ENCODE measurements at regions not wholly inside any gene's neighbourhood (a gene's known extent, or its start where the extent isn't known, plus 50 kb on each side); places are given as distances from the start of the nearest gene placed in this dataset.
A peak's percentile ranks its signal among the peaks of the same experiment; 100 is the strongest.
"Not testable (repeated sequence)": the region's sequence is repeated elsewhere in the genome, so short reads cannot be mapped to it uniquely, and the experiment has no call there.

GRCh38 chr12:131399000-131399399 lies 311.9 kb upstream of the SFSWAP start:
- DNase-seq, result no peak

DNA sequence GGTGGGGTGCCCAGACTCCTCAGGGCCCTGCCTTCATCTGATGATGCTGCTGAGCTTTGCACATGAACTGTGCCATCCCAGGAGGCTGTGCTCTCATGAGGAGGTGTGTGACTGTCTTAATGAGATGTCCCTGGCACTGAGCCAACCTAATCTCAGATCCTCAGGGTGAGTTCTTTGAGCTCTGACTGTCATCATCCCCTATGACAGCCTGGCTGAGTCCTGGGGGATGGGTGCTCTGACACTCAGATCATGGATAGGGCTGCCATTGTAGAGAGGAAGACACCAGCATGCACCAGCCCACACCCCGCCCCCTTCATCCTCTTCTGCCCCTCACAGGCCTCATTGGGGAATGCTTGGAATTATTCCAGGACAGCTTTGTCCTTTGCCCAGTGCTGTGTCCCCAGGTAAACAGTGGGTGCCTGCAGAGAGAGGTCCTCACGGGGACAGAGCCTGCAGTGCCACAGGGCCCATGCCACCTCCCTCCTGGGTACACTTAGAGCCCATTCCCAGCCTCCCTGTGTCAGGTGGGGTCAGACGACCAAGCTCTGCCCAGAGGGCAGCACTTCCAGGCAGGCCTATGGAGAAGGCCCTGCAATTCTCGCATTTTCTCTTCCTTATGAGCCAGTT lies 310.1 kb upstream of the SFSWAP start:
- DNase-seq, result not testable (repeated sequence)

DNA sequence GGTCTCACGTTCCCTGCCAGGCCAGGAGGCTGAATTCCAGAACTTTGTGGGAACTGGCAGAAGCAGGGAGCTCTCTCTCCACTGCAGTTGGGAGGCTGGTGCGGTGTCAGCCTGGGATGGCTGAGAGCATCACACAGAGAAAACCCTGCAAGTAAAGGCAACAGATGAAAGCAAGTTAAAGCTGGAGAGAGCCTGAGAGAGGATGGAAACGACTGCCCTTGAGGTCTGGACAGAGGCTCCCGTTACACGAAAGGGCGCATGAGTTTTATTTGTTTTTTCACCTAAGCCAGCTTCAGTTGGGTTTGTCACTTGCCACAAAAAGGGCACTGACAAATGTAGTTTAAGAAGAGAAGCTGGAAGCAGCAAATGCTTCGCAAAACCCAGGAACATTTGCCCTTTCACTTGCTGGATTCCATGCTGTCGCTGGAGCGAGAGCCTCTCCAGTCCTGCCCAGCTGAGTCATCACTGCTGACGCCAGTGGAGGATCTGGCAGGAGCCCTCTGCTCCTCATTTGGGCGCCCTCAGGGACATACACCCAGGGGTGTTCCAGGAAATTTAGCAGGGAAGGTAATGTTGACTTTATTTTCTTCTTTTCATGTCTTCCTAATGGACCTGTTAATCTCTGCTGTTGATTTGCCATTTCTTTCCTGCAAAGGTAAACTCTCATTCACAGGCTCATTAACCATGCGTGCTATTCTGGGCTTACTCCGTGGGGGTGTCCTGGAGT lies 308.8 kb upstream of the SFSWAP start:
- not testable (repeated sequence) for DNase-seq

DNA sequence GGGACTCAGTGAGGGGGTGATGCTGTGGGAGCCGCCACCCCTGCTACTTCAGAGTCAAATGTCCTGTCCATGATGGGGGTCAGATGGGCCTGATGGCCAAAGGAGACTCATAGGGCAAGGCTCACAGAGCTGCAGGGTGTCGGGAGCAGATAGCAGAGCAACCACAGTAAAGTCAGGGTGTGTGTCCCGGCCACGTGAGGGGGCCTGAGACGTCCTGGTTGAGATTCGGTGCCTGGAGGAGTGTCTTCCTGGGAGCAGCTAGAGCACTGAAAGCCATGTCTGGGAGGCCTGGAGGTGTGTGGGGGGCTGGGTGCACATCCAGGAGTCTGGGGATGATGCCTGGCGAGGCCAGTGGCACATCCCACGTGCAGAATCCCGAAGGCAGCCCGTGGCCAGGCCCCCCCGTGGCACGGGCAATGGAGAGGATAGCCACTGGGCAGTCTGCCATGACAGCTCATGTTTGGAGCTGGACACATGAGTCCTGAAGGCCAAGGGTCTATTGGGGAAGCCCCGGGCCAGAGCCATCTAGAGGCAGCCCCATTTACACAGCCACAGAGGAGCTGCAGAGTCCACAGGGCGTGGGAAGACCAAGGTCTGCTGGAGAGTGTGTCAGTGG lies 308.0 kb upstream of the SFSWAP start:
- DNase-seq, result no peak

- no peak for DNase-seq
These were observed 307.2 kb upstream of the SFSWAP start for GRCh38 chr12:131403676-131404075.

GRCh38 chr12:131404705-131405104 lies 306.2 kb upstream of the SFSWAP start:
- DNase-seq, result no peak

DNA sequence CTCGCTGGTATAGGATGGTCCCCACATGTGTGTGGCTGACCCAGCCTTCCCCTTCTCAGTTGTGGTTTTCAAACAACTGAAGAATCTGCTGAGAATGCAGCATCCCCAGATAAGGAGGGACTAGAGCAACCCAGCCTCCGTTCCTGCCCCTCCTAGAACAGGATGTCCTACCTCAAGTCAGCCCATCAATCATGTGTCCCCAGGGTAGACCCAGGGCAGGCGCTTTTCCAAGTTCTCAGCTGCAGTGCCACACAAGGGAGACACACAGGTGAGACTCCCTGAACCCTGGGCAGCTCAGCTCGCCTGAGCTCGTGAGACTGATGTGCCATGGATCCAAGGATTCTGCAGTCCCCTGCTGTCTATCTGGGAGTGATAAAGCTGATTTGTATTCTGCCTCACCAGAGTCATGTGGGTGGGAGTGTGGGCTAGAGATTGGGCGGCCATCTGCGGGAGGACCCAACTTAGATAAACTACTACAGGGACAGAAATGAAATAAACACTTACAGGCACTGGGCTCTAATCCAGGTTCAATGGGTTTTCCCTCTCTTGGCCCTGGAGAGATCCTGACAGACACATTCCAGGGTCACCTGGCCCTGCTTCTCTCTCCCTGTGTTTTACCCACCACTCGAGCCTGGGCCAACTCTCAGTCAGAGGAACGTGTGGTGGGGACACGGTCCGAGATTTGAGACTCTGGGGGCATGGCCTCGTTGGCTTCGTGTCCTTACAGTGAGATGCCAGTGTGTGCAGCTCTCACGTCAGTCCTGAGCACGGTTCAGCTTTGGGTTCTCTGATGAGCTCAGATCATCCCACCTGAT lies 303.5 kb upstream of the SFSWAP start:
- no peak for DNase-seq

- no peak for DNase-seq
These were observed 302.9 kb upstream of the SFSWAP start for GRCh38 chr12:131408036-131408365.

GRCh38 chr12:131408484-131408883 lies 302.4 kb upstream of the SFSWAP start:
- DNase-seq, result no peak

DNA sequence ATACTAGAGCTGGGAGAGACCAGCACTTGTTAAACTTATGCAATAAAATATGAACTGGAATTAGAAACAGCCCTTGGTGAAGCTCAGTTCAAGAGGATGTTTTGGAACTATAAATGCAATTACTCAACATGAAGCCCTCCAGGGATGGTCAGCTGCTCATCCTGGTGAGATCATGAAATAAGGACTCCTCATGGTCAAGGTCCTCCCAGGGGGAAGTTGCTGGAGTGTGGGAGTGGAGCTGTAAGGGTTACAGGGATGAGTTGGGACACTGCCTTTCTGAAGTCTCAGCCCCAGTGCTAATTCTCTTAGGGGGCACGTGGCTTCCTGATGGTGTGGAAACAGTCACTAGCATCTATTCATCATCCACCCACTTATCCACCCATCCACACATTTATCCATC lies 301.7 kb upstream of the SFSWAP start:
- no peak for DNase-seq

DNA sequence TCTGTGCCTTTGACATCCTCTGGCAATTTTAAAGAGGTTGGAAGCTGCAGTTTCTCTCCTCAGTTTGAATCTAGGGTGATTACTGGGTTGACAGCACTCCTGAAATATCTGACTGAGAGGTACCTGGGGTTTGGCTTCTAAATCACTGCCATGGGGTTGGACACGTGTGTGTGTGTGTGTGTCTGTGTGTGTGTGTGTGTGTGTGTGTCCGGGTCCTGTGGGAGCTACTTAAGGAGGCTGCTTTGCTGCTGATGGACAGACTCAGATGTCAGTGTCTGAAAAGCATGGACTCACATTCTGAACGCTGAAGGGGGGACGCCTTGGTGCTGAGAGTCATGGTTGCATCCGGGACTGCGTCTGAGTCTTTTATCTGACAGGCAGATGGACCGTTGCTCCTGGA lies 299.1 kb upstream of the SFSWAP start:
- DNase-seq, result not testable (repeated sequence)

- DNase-seq, result no peak
These were observed 297.9 kb upstream of the SFSWAP start for GRCh38 chr12:131413006-131413405.

GRCh38 chr12:131413471-131413870 lies 297.4 kb upstream of the SFSWAP start:
- no peak for DNase-seq

DNA sequence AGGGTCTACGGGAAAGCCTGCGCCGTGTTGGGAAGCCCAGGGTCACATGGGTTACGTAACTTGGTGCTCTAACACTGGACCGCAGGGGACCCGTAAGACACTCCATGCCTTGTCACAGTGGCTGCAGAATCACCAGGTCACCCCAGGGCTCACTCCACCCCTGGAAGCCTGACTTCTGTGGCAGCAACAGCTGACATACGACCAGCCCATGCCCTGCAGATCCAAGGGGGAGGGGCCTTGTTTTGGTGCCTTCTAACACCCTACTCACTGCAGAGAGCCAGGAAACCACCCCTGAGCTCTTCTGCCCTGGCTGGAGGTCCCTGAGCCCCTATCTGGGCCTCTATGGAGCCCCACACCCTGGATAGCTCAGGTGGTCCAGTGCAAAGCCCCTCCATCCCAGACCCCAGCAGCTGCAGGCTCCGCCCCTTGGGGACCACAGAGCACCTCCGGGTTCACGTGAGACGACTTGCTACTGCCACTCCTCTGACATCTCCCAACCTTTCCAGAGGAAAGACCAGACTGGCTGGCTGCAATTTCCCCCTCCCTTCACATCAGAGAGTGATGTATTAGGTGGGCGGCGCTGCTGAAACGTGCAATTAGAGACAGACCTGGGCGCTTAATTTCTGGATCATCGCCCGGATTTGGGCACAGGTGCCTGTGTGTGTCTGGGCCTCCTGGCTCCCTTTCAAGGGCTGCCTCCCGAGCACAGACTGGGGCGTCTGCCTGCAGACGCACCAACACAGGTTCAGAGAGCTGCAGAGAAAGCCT lies 296.6 kb upstream of the SFSWAP start:
- not testable (repeated sequence) for DNase-seq

- DNase-seq, result peak in 1 of 2 experiments; percentile 34
These were observed 295.1 kb upstream of the SFSWAP start for GRCh38 chr12:131415781-131416180.

DNA sequence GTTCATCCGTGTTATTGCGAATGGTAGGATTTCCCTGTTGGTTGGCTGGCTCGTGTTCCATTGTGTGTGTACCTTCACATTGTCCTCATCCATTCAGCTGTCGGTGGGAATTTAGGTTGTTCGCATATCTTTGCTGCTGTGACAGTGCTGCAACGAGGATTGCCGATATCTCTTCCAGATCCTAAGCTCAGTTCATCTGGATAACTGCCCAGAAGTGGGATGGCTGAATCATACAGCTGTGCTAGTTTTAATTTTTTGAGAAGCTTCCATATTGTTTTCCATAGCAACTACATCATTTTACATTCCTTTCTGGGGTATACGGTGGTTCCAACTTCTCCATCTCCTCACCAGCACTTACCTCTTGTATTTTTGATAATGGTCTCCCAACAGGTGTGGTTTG lies 292.8 kb upstream of the SFSWAP start:
- peak in 1 of 2 experiments; percentile 24 for DNase-seq

DNA sequence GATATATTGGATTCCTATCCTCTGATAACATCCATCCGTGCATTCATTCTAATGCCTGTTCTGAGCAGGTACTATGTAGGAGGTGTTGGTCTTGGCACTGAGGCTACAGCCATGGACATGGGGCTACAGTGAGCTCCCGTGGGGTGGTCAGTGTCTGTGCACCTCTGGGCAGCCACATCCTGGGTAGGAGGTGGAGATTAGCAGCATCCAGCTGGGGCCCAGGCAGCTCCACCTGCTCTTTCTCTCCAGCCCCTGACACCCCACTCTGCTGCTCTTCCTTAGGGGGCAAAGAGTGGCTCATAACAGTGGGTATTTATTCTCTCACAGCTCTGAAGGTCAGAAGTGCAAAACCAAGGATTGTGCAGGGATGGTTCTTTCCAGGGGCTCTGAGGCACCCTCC lies 292.0 kb upstream of the SFSWAP start:
- DNase-seq, result no peak

DNA sequence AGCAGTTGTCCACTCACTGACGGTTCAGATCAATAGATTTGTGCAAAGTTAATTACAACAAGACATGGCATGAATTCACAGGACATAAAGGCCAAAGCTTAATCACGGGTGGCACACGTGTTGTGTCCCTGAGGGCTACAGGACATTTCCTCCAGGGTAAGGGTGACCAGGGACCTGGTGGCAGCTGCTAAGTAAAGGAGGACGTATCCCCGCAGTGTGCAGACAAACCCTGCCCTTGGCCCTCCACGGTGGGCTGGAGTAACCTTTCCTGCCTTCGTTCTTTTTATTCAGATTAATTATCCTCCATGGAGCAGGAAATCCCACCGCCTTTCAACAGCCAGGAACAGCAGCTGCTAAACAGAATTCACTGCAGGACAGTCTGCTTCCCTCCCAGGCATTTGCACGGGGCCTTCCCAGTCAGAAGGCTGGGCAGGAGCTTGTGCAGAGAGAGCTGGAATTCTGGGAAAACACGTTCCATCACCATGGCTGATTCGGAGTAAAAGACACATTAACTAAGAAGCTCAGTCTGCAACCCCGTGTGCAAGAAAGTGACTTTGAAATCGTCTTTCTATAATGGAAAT lies 289.9 kb upstream of the SFSWAP start:
- no peak for DNase-seq

DNA sequence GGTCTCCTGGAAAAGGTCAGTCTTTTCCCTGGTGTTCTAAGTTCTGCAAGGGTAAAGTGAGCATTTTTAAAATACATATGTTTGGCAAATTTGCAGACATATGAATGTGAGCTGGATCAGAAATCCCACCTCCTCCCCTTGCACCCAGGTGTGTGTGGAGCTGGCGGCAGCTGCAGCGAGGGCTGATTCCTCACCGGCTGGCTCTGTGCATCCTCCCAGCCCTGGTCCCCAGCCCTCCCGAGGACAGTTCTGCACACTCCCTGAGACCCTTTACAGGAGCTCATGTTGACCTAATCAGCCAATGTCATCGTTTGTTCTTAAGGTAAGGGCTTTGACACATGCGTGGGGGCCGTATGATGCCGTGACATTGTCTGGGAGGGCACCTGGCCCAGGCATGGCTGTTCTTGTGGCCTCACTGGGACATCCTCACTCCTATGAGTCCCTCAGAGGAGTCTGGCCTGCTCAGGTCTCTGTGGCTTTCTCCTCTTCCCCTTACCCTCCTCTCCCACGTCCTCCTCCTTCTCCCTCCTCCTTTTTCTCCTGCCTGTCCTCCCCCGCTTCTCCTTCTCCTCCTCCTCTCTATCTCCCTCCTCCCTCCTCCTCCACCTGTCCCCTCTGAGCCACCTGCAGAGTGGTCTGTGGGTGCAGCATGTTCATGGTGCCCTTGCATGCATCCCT lies 289.2 kb upstream of the SFSWAP start:
- no peak for DNase-seq

GRCh38 chr12:131422187-131422520 lies 288.7 kb upstream of the SFSWAP start:
- DNase-seq, result no peak

DNA sequence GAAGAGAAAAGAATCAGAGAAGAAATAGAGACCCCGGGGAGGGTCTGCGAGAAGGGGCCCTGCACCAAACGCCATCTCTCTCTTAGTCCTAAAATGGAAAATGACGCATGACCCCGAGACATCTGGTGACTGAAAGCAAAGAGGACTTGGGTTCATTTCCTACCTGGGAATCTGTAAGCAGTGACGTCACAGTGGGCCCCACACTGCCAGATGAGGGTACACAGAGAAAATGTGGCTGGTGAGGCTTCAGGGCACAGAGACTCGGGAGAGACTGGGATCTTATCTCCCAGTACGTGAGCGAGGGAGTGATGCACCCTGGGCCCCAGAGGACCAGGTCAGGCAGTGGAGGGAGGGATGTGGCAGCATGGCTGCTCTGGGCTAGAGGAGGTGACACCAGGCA lies 288.1 kb upstream of the SFSWAP start:
- no peak for DNase-seq

DNA sequence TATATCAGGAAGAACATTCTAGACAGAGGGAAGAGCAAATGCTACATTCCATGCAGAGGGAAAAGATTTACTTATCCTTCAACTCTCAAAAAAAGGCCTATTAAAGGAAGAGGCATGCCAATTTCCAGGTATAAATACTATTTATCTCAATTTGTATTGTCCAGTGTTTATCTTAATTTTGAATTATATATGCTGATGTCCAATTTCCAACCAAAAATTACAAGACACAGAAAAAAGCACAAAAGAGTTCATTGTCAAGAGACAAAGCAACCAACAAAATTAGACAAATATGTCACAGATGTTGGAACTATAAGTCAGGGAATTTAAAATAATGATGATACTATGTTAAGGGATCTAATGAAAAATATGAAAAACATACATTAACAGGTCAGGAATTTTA lies 286.6 kb upstream of the SFSWAP start:
- DNase-seq, result no peak
